ENCODE measurements at regions not wholly inside any gene's neighbourhood (a gene's known extent, or its start where the extent isn't known, plus 50 kb on each side); places are given as distances from the start of the nearest gene placed in this dataset.
"Not testable (repeated sequence)": the region's sequence is repeated elsewhere in the genome, so short reads cannot be mapped to it uniquely, and the experiment has no call there.

- Histone ChIP-seq H3K36me3 (no peaks in the 10 kb centered on the region), H3K9me3 (no peaks in the 10 kb centered on the region), H3K4me3 (no peak overlapping the region), H3K4me1 (no peaks in the 10 kb centered on the region), H3K27ac (no peak overlapping the region), H3K27me3 (no peaks in the 10 kb centered on the region)
- intact Hi-C loops (cut with DNase I; ENCODE audit: low total_unique reads): no loop called here
- TF ChIP-seq POLR2A (IDR thresholded peaks at IDR 0.05) (no peak), CTCF (IDR thresholded peaks at IDR 0.05) (no peak), POLR2AphosphoS5 (IDR thresholded peaks at IDR 0.05) (no peak)
- DNase-seq (ENCODE audit: low spot score in 2 of 2): no peak
These were observed 143.5 kb downstream of the TPBG start for GRCh38 chr6:82507112-82507511.

- TF ChIP-seq POLR2A (IDR thresholded peaks at IDR 0.05) (no peak), POLR2AphosphoS5 (IDR thresholded peaks at IDR 0.05) (no peak), CTCF (IDR thresholded peaks at IDR 0.05) (no peak)
- Histone ChIP-seq H3K27ac (no peak overlapping the region), H3K4me1 (no peaks in the 10 kb centered on the region), H3K9me3 (peaks cover 0 to 3% of the 10 kb centered on the region in 2 donors), H3K27me3 (no peaks in the 10 kb centered on the region), H3K36me3 (no peaks in the 10 kb centered on the region), H3K4me3 (no peak overlapping the region)
- intact Hi-C loops (cut with DNase I; ENCODE audit: low total_unique reads): no loop called here
- no peak for DNase-seq (ENCODE audit: low spot score in 2 of 2)
These were observed 147.9 kb downstream of the TPBG start for GRCh38 chr6:82511546-82511945.

- intact Hi-C loops (cut with DNase I; ENCODE audit: low total_unique reads); H3K27me3 ChIP-seq; H3K36me3 ChIP-seq; DNase-seq (ENCODE audit: low spot score in 2 of 2); H3K4me3 ChIP-seq; H3K27ac ChIP-seq; H3K9me3 ChIP-seq; H3K4me1 ChIP-seq: not testable (repeated sequence)
These were observed 154.3 kb downstream of the TPBG start for GRCh38 chr6:82517896-82518295.

- intact Hi-C loops (cut with DNase I; ENCODE audit: low total_unique reads): no loop called here
- Histone ChIP-seq H3K4me3 (no peak overlapping the region), H3K36me3 (no peaks in the 10 kb centered on the region), H3K27ac (no peak overlapping the region), H3K4me1 (no peaks in the 10 kb centered on the region), H3K27me3 (no peaks in the 10 kb centered on the region), H3K9me3 (no peaks in the 10 kb centered on the region)
- DNase-seq (ENCODE audit: low spot score in 2 of 2): no peak
- TF ChIP-seq CTCF (IDR thresholded peaks at IDR 0.05) (no peak), POLR2AphosphoS5 (IDR thresholded peaks at IDR 0.05) (no peak), POLR2A (IDR thresholded peaks at IDR 0.05) (no peak)
These were observed 157.8 kb downstream of the TPBG start for GRCh38 chr6:82521369-82521768.

- Histone ChIP-seq H3K4me1 (no peaks in the 10 kb centered on the region), H3K27ac (no peak overlapping the region), H3K9me3 (no peaks in the 10 kb centered on the region), H3K4me3 (no peak overlapping the region), H3K36me3 (no peaks in the 10 kb centered on the region), H3K27me3 (no peaks in the 10 kb centered on the region)
- DNase-seq (ENCODE audit: low spot score in 2 of 2): no peak
- no peak for TF ChIP-seq POLR2A (IDR thresholded peaks at IDR 0.05)
- no peak for TF ChIP-seq CTCF (IDR thresholded peaks at IDR 0.05)
- no peak for TF ChIP-seq POLR2AphosphoS5 (IDR thresholded peaks at IDR 0.05)
- intact Hi-C loops (cut with DNase I; ENCODE audit: low total_unique reads): no loop called here
These were observed 158.2 kb downstream of the TPBG start for GRCh38 chr6:82521861-82522260.

GRCh38 chr6:82524031-82524430, 160.4 kb downstream of the TPBG start:
- Histone ChIP-seq H3K36me3 (no peaks in the 10 kb centered on the region), H3K4me1 (no peaks in the 10 kb centered on the region), H3K27ac (no peak overlapping the region), H3K27me3 (no peaks in the 10 kb centered on the region), H3K4me3 (no peak overlapping the region), H3K9me3 (no peaks in the 10 kb centered on the region)
- intact Hi-C loops (cut with DNase I; ENCODE audit: low total_unique reads): no loop called here
- no peak for DNase-seq (ENCODE audit: low spot score in 2 of 2)
- TF ChIP-seq POLR2A (IDR thresholded peaks at IDR 0.05) (no peak), POLR2AphosphoS5 (IDR thresholded peaks at IDR 0.05) (no peak)

Data from breast epithelium (tissue), 4 donors.